RWPE1 (cell line): ENCODE measurements at regions not wholly inside any gene's neighbourhood (a gene's known extent, or its start where the extent isn't known, plus 50 kb on each side); places are given as distances from the start of the nearest gene placed in this dataset.

Experiments
- CTCF ChIA-PET: fragments of 350-600 bp; sonication (Branson Sonifier 250); formaldehyde crosslinking; extraction: SDS; loops from one replicate; lab custom pipeline; 2021; lab: Yijun Ruan, JAX
- POLR2A ChIA-PET: fragments of 400-600 bp; formaldehyde crosslinking; extraction: SDS; loops from one replicate; lab custom pipeline; 2020; ENCODE audit warnings: antibody characterized with exemption; ENCODE audit not compliant: low non-redundant PET; lab: Yijun Ruan, JAX
- DNase-seq: peaks from one replicate; pipeline ENCODE4 v3.0.0; 2012; ENCODE audit warnings: low spot score
- H3K27ac ChIP-seq: fragments of 450-650 bp; 2 replicates; pipeline ENCODE4 v1.5.1; 2017
- TF ChIP-seq, protein P1 (sequence below): fragments of 450-650 bp; conservative IDR thresholded peaks from 2 replicates; pipeline ENCODE4 v1.5.1; 2017; ENCODE audit warnings: low read depth, mild to moderate bottlenecking

DNA sequence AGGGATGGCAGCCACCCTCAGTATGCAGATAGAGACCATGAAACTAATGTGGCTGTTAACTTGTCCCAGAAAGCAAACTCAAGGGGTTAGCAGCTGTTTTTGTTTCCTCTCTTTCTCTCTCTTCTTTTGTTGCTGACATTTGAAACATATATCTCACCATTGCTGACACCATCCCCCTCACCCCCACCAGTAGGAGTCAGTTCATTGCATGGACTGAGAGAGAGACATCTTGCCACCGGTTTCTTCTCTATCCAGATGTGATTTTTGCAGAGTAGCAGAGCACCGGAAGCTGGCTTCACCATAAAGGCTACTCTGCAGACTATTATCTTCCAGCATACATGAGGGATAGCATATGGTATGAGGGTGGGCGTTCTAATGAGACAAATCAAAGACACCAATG lies 177.1 kb upstream of the FRG1 start:
- no peak for DNase-seq
- ChIA-PET POLR2A (no interaction called here), CTCF (no interaction called here)
- TF ChIP-seq, protein P1, sequence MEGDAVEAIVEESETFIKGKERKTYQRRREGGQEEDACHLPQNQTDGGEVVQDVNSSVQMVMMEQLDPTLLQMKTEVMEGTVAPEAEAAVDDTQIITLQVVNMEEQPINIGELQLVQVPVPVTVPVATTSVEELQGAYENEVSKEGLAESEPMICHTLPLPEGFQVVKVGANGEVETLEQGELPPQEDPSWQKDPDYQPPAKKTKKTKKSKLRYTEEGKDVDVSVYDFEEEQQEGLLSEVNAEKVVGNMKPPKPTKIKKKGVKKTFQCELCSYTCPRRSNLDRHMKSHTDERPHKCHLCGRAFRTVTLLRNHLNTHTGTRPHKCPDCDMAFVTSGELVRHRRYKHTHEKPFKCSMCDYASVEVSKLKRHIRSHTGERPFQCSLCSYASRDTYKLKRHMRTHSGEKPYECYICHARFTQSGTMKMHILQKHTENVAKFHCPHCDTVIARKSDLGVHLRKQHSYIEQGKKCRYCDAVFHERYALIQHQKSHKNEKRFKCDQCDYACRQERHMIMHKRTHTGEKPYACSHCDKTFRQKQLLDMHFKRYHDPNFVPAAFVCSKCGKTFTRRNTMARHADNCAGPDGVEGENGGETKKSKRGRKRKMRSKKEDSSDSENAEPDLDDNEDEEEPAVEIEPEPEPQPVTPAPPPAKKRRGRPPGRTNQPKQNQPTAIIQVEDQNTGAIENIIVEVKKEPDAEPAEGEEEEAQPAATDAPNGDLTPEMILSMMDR = no peak
- no peak overlapping the region for H3K27ac ChIP-seq

DNA sequence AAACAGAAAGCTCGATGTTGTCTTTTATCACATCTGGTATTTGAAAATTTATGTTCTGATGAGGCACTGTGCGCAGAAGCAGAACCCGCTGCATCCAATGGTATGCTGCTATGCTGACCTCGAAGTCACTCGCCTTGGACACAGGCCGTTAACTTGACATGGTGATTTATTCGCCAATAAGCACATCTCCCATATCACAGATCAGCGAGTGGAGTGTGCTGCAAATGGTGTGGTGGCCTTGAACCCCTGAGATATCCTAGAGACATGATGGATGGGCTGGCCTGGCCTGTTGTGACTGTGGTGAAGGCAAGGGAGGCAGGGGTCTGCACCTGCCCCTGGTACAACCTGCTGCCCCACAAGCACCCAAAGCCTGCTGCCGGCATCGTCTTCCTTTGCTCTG lies 175.4 kb upstream of the FRG1 start:
- DNase-seq = no peak
- TF ChIP-seq, protein P1 = no peak
- ChIA-PET POLR2A (no interaction called here), CTCF (no interaction called here)
- no peak overlapping the region for H3K27ac ChIP-seq

DNA sequence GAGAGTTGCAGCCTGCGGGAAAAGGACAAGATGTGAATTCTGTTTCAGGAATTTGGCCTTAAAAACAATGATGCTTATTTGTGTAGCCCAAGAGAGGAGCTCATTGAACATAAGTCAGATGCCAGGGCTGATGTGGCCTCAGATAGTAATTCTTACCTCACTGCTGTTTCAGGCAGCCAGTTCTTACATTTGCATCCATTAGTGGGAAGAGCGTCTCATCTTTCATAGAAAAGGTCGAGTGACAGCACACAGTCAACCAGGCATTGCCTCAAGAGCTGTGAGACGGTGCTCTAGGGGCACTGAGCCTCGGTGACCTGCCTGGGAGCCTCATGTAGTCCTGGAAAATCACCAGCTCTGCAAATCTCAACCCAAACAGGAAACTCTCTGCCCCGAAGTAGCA lies 174.9 kb upstream of the FRG1 start:
- no peak for DNase-seq
- ChIA-PET POLR2A (no interaction called here), CTCF (no interaction called here)
- H3K27ac ChIP-seq = no peak overlapping the region
- TF ChIP-seq, protein P1 = no peak

DNA sequence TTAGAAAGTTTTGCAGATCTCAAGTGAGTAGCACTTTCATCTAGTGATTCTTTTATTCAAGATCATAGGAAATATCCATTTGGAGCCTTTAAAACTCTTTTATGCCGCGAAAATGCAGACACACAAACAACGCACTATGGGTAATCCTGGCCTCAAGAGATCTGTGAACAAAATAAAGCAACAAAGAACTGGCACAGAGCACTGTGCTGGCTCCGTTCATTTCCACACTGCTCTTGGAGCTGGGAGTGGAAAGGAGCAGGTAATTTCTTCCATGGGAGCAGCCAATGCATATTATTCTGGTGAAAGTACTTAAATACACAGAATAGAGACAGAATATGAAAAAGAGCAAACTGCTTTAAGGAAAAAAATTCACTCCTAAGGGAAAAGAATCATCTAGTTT lies 172.7 kb upstream of the FRG1 start:
- H3K27ac ChIP-seq = no peak overlapping the region
- CTCF ChIA-PET = interaction anchor here (0.6 kb wide), 1 partner anchor 462 kb away, joined by 3 read pairs; no protein-coding TSS in a partner anchor
- TF ChIP-seq, protein P1 = no peak
- DNase-seq = no peak
- POLR2A ChIA-PET = no interaction called here

DNA sequence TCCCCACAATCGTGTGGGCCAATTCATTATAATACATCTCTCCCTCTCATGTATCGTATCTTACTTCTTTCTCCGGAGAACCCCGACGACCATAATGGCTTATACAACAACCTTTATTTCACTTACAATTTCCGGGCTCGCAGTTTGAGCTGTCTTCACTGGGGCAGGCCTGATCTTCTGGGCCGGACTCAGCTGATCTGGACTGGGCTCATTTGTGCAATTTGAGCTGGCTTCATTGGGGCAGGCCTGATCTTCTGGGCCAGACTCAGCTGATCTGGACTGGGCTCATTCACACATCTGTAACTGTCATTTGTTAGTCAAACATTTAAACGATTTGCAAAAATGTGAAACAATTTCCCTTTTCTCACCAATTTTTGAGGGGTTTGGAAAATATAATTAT lies 171.5 kb upstream of the FRG1 start:
- no peak for DNase-seq
- CTCF ChIA-PET = no interaction called here
- H3K27ac ChIP-seq = no peak overlapping the region
- POLR2A ChIA-PET = no interaction called here
- TF ChIP-seq, protein P1 = no peak

DNA sequence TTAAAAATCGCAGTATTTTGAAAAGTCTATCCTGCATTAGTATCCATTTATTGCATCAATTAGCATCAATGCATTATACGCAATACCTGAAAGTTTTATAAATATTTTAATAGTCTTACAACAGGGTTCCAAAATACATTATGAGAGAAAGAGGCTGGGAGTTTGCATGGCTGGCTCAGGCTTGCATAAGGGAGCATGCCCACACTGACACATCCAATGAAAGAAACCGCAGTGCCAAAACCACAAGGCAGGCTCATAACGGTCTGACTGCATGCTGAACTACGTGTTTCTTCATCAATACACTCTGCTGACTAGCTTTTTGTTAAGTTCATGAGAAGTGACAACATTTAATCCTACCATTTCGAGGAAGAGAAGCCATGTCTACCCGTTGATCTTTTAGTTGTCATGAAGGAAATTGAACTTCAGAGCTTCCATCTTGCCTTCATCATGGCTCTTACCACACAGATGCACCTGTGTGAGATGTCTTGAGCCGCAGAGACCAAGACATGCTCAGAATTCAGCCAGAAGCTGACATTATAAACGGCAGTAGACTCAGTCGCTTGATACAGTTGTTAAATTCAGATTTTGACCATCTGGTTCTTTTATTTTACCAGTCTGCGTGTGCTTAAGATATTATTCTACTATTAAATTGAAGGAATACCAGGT lies 168.8 kb upstream of the FRG1 start:
- TF ChIP-seq, protein P1 = no peak
- ChIA-PET CTCF (no interaction called here), POLR2A (no interaction called here)
- DNase-seq = no peak
- no peak overlapping the region for H3K27ac ChIP-seq

DNA sequence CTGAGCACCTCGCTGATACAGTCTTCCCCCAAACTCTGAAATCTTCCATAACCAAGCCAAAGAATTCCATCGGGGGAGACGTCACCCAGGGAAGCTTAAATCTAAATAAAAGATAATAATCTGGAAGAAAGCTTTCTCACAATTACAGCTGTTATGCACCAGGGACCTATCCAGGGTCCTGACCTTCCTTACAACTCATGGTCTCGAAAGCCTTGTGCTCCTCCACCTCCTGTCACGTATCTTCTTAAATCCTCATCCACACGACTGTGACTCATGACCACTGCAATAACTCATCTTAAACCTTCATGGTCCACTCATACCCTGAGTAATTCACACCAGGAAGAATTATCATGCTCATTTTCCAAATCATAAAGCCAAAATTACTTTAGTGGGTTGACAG lies 166.8 kb upstream of the FRG1 start:
- ChIA-PET CTCF (no interaction called here), POLR2A (no interaction called here)
- DNase-seq = peak; percentile 4
- TF ChIP-seq, protein P1 = no peak
- no peak overlapping the region for H3K27ac ChIP-seq
